Activated CD4-positive, alpha-beta T cell treated with anti-CD3 and anti-CD28 coated beads for 36 hours (primary cell): ENCODE measurements at regions not wholly inside any gene's neighbourhood (a gene's known extent, or its start where the extent isn't known, plus 50 kb on each side); places are given as distances from the start of the nearest gene placed in this dataset.

Experiments used
- ATAC-seq: fragments of 200-7000 bp; cut with Tn5 transposase; one replicate; pipeline ENCODE4 v1.10.0; 2021; ENCODE audit warnings: mild to moderate bottlenecking, moderate library complexity
- CTCF ChIA-PET: fragments of 350-600 bp; sonication (Branson Sonifier 250); formaldehyde crosslinking; loops from one replicate; lab custom pipeline; 2021; ENCODE audit warnings: antibody characterized with exemption; lab: Charles Lee
- POLR2A ChIA-PET: fragments of 350-600 bp; sonication (Branson Sonifier 250); formaldehyde crosslinking; loops from one replicate; lab custom pipeline; 2021; ENCODE audit warnings: antibody characterized with exemption, inconsistent platforms; lab: Charles Lee
- DNase-seq: peaks from one replicate; pipeline ENCODE4 v3.0.0-alpha.2; 2020
- H3K27ac Mint-ChIP-seq: one replicate; pipeline ENCODE4 v1.8.0; 2021; ENCODE audit warnings: mixed read lengths
- H3K27me3 Mint-ChIP-seq: one replicate; pipeline ENCODE4 v1.8.0; 2021; ENCODE audit warnings: mixed read lengths
- H3K36me3 Mint-ChIP-seq: one replicate; pipeline ENCODE4 v1.8.0; 2021; ENCODE audit warnings: low read depth, mixed read lengths
- H3K4me1 Mint-ChIP-seq: one replicate; pipeline ENCODE4 v1.8.0; 2021; ENCODE audit warnings: mixed read lengths
- H3K4me3 Mint-ChIP-seq: one replicate; pipeline ENCODE4 v1.8.0; 2021; ENCODE audit warnings: mild to moderate bottlenecking, moderate library complexity, mixed read lengths
- H3K9me3 Mint-ChIP-seq: one replicate; pipeline ENCODE4 v1.8.0; 2021; ENCODE audit warnings: low read depth, mixed read lengths
- intact Hi-C, 2 experiments: fragments of 100-400 bp; cut with DNase I in 1 of 2; cut with micrococcal nuclease in 1 of 2; formaldehyde crosslinking; loops; one replicate each; pipeline versions ENCODE4 v1.14.2 to v1.15.1; 2022 to 2024; cut with DNase I, micrococcal nuclease

DNA sequence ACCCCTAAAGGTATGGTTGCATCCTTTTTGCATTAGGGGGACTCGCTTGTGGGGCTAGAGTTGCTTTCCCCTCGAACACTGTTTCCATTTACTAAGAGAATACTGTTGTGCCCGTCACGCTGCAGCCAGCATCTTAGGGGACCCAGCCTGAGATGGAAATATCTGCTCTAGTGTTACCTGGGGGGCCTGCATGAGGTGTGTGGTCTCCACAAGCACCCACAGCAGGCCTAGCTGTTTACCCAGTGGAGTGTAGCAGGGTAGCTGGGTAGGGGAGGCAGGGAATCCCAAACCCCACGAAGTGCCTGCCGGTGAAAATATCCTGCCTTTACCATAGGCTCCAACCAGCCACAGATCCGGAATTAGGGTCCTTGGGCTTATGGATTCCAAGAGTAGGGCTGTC is 303.6 kb downstream of the PTPRU start:
- ATAC-seq: no peak
- intact Hi-C loops: no loop called here

DNA sequence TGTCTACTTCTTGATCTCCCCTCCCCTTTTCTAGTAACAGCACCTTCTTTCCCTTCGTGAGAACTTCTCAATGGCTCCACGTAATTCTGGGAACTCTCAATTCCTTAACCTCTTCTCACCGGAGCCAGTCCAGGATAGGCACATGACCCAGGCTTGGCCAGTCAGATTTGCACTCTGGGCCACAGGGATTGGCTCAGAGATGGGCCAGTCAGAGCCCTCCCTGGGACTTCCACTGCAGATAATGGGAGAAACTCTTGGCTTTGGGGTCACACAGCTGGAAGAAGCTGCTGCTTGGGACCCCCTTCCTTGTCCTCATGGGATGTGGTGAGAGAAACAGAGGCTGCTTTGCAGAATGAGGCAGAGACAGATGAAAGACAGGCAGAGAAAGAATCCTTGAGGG is 302.3 kb downstream of the PTPRU start:
- Mint-ChIP-seq H3K9me3 (no peaks in the 10 kb centered on the region), H3K4me1 (no peaks in the 10 kb centered on the region), H3K27me3 (peaks cover 2% of the 10 kb centered on the region), H3K27ac (no peak overlapping the region), H3K4me3 (no peak overlapping the region), H3K36me3 (no peaks in the 10 kb centered on the region)
- ATAC-seq (no peak), DNase-seq (no peak)
- CTCF ChIA-PET: no interaction called here
- intact Hi-C loops: no loop called here
- POLR2A ChIA-PET: no interaction called here

More for the DNA sequence above, 303.6 kb downstream of the PTPRU start:
- Mint-ChIP-seq H3K4me3 (no peak overlapping the region), H3K27me3 (peaks cover 2% of the 10 kb centered on the region), H3K9me3 (no peaks in the 10 kb centered on the region), H3K27ac (no peak overlapping the region), H3K4me1 (no peaks in the 10 kb centered on the region), H3K36me3 (no peaks in the 10 kb centered on the region)
- POLR2A ChIA-PET: no interaction called here
- CTCF ChIA-PET: no interaction called here
- DNase-seq: no peak

DNA sequence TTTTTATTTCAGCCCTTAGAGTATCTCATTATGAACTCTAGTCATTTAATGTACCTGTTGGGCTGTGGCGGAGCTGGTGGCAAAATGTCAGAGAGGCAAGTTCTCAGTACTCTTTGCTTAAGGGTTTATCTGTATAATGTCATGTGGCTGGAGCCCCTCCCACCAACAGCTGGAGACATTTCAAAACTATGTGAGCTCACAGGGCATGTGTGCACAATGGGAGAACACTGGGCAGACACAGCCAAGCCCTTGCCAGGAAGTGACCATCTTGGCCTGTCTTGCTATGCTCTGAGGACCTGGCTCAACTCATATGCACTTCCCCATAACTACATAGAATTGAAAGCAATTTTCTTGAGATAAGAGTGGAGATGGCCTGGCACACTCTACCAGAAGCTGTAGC is 296.4 kb downstream of the PTPRU start:
- no peaks in the 10 kb centered on the region for H3K36me3 Mint-ChIP-seq
- H3K27ac Mint-ChIP-seq: no peak overlapping the region
- no peak overlapping the region for H3K4me3 Mint-ChIP-seq
- ATAC-seq: no peak
- intact Hi-C loops: no loop called here
- peaks cover 7% of the 10 kb centered on the region for H3K9me3 Mint-ChIP-seq
- H3K27me3 Mint-ChIP-seq: peaks cover 7% of the 10 kb centered on the region
- DNase-seq: no peak
- no peaks in the 10 kb centered on the region for H3K4me1 Mint-ChIP-seq
- CTCF ChIA-PET: no interaction called here
- POLR2A ChIA-PET: no interaction called here

DNA sequence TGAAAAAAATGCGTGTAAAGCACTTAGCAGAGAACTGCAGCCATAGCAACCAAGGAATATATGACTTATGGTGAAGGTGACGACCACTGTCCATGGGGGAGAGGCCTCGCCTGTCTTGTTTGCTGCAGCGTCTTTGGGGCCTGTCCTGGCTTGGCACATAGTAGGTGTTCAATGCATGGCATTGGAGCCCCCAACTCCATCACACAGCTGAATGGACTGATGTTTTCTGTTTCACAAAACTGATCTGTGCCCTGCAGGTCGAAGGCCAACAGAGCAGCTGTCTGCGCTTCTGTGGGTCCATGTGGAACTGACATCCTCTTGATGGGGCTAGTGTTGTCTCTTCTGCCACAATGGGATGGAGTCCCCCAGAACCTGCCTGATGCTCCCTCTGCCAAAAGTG is 296.0 kb downstream of the PTPRU start:
- Mint-ChIP-seq H3K27me3 (peaks cover 5% of the 10 kb centered on the region), H3K36me3 (no peaks in the 10 kb centered on the region), H3K27ac (no peak overlapping the region), H3K9me3 (peaks cover 7% of the 10 kb centered on the region), H3K4me1 (no peaks in the 10 kb centered on the region), H3K4me3 (no peak overlapping the region)
- no peak for DNase-seq
- ChIA-PET CTCF (no interaction called here), POLR2A (no interaction called here)
- no peak for ATAC-seq
- intact Hi-C loops: no loop called here

DNA sequence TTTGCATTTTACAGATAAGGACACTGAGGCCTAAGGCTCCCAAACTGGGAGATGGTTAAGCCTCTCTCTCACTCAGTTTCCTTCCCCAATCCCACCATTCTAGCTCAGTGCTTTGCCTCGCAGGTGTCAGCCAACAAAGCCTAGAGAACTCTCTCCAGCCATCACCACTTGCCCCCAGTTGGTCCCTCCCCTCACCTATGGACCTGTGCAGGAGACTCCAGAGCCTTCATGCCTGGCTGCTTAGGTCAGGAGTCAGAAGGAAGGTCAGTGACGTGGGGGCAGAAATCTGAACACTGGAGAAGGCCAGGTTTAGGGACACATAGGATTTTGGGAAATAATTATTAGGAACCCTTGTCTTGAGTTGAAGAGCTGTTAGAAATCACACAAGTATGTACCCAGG is 295.3 kb downstream of the PTPRU start:
- H3K4me3 Mint-ChIP-seq: no peak overlapping the region
- intact Hi-C loops: no loop called here

DNA sequence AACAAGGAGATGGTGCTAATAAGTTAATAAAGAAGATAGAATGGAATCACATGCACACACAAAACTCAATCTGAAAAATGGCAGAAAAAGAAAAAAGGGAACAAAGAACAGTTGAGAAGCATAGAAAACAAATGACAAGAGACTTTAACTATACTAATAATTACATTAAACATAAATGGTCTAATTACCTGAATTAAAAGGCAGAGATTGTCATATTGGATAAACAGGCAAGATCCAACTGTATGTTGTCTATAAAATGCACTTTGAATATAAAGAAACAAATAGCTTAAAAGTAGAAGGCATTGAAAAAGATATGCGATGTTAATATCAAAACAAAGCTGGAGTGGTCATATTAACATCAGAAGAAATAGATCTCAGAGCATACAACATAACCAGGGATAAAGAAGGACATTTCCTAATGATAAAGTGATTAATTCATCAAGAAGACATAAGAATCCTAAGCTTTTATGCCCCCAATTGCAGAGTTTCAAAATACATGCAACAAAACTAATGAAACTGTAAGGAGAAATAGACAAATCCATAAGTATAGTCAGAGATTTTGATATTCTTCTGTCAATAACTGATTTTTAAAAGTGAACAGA is 293.5 kb downstream of the PTPRU start:
- Mint-ChIP-seq H3K9me3 (peaks cover 7% of the 10 kb centered on the region), H3K27me3 (peaks cover 16% of the 10 kb centered on the region), H3K27ac (no peak overlapping the region), H3K4me3 (no peak overlapping the region), H3K4me1 (no peaks in the 10 kb centered on the region), H3K36me3 (no peaks in the 10 kb centered on the region)
- intact Hi-C loops: no loop called here
- ATAC-seq (no peak), DNase-seq (no peak)
- POLR2A ChIA-PET: no interaction called here
- CTCF ChIA-PET: no interaction called here

More for the DNA sequence above, 295.3 kb downstream of the PTPRU start:
- Mint-ChIP-seq H3K9me3 (peaks cover 7% of the 10 kb centered on the region), H3K4me1 (no peaks in the 10 kb centered on the region), H3K36me3 (no peaks in the 10 kb centered on the region), H3K27me3 (peaks cover 10% of the 10 kb centered on the region), H3K27ac (no peak overlapping the region)
- DNase-seq (no peak), ATAC-seq (no peak)
- CTCF ChIA-PET: no interaction called here
- POLR2A ChIA-PET: no interaction called here

DNA sequence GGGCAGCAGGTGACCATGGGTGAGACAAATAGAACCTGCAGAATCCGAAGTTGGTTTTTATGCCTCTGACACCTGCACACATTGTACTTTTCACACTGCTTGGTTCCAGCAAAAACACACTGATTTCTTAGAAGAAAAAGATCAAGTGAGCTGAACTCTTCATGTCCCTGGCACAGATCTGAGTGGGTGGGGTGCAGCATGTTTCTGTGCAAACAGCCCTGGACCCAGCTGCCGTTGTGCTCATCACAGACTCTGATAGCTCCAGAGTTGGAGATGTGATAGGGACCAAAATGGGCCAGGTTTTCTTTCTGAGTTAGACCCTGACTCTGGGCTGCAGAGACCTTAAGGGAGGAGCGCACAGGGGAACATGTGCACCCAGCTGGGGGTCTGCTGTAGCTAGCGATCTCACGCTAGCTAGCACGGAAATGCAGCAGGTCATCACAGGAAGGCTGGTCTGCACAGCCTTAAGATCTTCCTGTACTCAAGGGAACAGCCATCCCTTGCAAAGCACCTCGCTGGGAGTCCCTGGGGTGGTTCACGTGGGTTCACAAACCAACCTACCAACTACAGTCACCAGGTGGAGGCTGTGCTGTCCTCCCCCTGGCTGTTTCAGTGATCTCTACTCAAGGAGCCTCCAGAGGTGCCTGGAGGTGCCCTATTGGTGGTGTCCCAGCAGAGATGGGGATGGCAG is 291.1 kb downstream of the PTPRU start:
- H3K27ac Mint-ChIP-seq: no peak overlapping the region
- ATAC-seq (no peak), DNase-seq (no peak)
- peaks cover 14% of the 10 kb centered on the region for H3K27me3 Mint-ChIP-seq
- ChIA-PET CTCF (no interaction called here), POLR2A (no interaction called here)
- intact Hi-C loops: no loop called here
- no peak overlapping the region for H3K4me3 Mint-ChIP-seq
- no peaks in the 10 kb centered on the region for H3K4me1 Mint-ChIP-seq
- no peaks in the 10 kb centered on the region for H3K36me3 Mint-ChIP-seq
- peaks cover 7% of the 10 kb centered on the region for H3K9me3 Mint-ChIP-seq

DNA sequence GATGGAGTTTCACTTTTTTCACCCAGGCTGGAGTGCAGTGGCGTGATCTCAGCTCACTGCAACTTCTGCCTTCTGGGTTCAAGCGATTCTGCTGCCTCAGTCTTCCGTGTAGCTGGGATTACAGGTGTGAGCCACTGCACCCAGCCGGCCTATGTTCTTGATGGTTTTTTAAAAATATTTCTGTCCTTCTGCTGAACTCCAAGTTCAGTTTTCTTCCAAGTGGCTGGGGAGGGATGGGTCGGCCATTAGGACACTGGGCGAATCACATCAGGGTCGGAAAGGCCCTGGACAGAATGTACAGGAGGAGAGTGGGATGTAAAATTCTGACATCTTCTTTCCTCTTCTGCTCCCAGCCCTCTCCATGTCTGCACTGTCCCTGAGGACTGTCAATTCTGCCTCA is 289.6 kb downstream of the PTPRU start:
- H3K27me3 Mint-ChIP-seq: peaks cover 15% of the 10 kb centered on the region
- H3K36me3 Mint-ChIP-seq: no peaks in the 10 kb centered on the region
- H3K9me3 Mint-ChIP-seq: peaks cover 7% of the 10 kb centered on the region
- H3K27ac Mint-ChIP-seq: no peak overlapping the region
- H3K4me1 Mint-ChIP-seq: no peaks in the 10 kb centered on the region
- intact Hi-C loops: no loop called here
- no peak overlapping the region for H3K4me3 Mint-ChIP-seq
- ChIA-PET POLR2A (no interaction called here), CTCF (no interaction called here)
- no peak for ATAC-seq
- DNase-seq: no peak

DNA sequence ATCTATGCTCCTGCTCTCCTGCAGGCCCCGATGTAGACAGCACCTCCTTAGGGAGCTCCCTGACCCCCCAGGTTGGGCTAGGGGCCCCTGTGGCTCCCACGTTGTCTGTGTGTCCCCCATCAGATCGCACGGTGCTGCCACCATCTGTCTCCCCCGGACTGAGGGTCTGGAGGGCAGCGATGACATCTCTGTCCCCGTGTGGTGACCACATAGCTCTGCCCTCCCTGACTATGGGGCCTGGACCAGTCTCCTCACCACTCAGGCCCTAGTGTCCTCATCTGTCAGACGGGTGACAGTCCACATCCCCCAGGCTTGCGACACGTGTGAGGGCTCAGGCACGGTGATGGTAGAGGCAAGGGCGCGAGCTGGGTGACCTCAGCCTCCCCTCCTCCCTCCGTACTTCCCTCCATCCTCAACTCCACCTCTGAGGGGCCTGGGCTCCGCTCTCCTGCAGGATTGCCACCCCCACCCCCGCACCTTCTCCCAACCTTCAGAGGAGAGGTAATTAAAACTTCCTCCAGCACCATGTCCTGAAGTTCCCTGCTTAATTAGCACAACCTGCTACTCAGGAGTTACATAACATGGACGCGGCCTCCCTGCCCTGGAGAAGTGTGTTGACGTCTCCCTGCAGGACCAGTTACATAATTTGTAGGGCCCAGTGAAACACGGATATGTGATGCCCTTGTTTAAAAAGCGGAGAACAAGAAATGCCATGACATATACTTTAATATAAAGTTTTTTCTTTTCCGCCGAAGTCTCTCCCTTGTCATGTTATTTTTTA is 288.2 kb downstream of the PTPRU start:
- Mint-ChIP-seq H3K4me1 (no peaks in the 10 kb centered on the region), H3K9me3 (peaks cover under 1% of the 10 kb centered on the region), H3K36me3 (no peaks in the 10 kb centered on the region), H3K27ac (no peak overlapping the region), H3K4me3 (no peak overlapping the region), H3K27me3 (peaks cover 15% of the 10 kb centered on the region)
- intact Hi-C loops: no loop called here
- ChIA-PET POLR2A (no interaction called here), CTCF (no interaction called here)
- no peak for ATAC-seq
- no peak for DNase-seq

DNA sequence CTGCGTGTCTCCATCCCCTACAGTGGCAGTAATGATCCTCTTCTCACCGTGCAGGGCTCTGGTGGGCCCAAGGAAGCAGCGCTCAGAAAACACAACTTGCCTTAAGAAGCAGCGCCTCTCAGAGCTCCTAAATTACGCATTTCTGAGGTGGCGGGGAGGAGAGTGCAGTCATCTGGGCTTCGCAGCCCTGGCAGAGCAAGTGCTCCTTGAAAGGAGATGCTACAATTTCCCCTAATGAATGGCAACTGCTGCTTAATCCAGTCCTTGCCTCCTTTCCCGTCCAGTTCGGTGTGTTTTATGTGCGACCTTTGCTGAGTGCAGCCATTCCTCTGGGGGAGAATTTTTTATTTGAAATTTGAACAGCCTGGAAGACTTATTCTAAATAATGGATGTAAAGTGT is 287.3 kb downstream of the PTPRU start:
- no peaks in the 10 kb centered on the region for H3K4me1 Mint-ChIP-seq
- no peak overlapping the region for H3K4me3 Mint-ChIP-seq
- intact Hi-C loops: no loop called here
- DNase-seq (no peak), ATAC-seq (no peak)
- H3K36me3 Mint-ChIP-seq: no peaks in the 10 kb centered on the region
- no peak overlapping the region for H3K27ac Mint-ChIP-seq
- H3K27me3 Mint-ChIP-seq: peaks cover 18% of the 10 kb centered on the region
- ChIA-PET POLR2A (no interaction called here), CTCF (no interaction called here)
- H3K9me3 Mint-ChIP-seq: no peaks in the 10 kb centered on the region

DNA sequence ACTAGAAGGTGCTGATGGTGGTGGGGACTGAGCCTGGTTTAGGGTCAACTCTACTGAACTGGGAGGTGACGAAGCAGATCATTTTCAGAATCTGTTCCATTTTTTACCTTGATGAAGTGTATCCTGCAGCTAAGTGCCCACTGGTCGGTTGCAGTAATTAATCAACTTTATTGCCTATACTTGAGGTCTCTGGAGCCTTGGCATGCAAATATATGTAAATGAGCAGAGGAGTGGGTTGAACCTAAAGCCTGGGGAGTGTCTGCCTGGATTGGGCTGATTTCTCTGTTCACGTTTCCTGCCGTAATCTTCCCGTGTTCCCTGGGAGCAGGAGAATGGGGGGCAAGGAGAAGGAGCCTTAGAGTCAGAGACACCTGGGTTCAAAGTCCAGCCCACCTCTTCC is 286.8 kb downstream of the PTPRU start:
- POLR2A ChIA-PET: no interaction called here
- ATAC-seq (no peak), DNase-seq (no peak)
- Mint-ChIP-seq H3K4me3 (no peak overlapping the region), H3K4me1 (no peaks in the 10 kb centered on the region), H3K27me3 (peaks cover 17% of the 10 kb centered on the region), H3K27ac (no peak overlapping the region), H3K9me3 (no peaks in the 10 kb centered on the region), H3K36me3 (no peaks in the 10 kb centered on the region)
- intact Hi-C loops: no loop called here
- CTCF ChIA-PET: interaction anchor here (0.6 kb wide), 1 partner anchor 857 kb away, joined by 3 read pairs; no protein-coding TSS in a partner anchor
